BJ (cell line): ENCODE measurements at regions not wholly inside any gene's neighbourhood (a gene's known extent, or its start where the extent isn't known, plus 50 kb on each side); places are given as distances from the start of the nearest gene placed in this dataset.

Experiments
- CTCF ChIA-PET: fragments of 350-600 bp; formaldehyde crosslinking; extraction: SDS; loops from one replicate; lab custom pipeline; 2021; ENCODE audit warnings: antibody characterized with exemption, inconsistent platforms; lab: Yijun Ruan, JAX
- POLR2A ChIA-PET: fragments of 300-600 bp; sonication (Branson Sonifier 250); formaldehyde crosslinking; extraction: SDS; loops from one replicate; lab custom pipeline; 2021; ENCODE audit warnings: antibody characterized with exemption; lab: Charles Lee
- DNase-seq: peaks from one replicate; pipeline ENCODE4 v3.0.0-alpha.2; 2011; ENCODE audit warnings: low read depth
- H3K27me3 ChIP-seq: 2 replicates; pipeline ENCODE4 v1.6.0; 2011; ENCODE audit warnings: low read length; ENCODE audit not compliant: control insufficient read depth, insufficient read depth
- H3K36me3 ChIP-seq: 2 replicates; pipeline ENCODE4 v1.5.1; 2011; ENCODE audit warnings: low read length; ENCODE audit not compliant: control insufficient read depth, insufficient read depth
- H3K4me3 ChIP-seq: 2 replicates; pipeline ENCODE4 v1.5.1; 2011; ENCODE audit warnings: low read depth, mild to moderate bottlenecking, control low read depth, low read length
- TF ChIP-seq, protein P1 (sequence below): IDR thresholded peaks from 2 replicates; pipeline ENCODE4 v1.5.1; 2011; ENCODE audit warnings: low read depth, mild to moderate bottlenecking, control low read depth, inconsistent platforms, low read length, moderate library complexity; ENCODE audit not compliant: insufficient read depth

- ChIA-PET CTCF (interaction anchor here (1.1 kb wide), 1 partner anchor 22 kb away, joined by 3 read pairs; no protein-coding TSS in a partner anchor), POLR2A (no interaction called here)
- TF ChIP-seq, protein P1, sequence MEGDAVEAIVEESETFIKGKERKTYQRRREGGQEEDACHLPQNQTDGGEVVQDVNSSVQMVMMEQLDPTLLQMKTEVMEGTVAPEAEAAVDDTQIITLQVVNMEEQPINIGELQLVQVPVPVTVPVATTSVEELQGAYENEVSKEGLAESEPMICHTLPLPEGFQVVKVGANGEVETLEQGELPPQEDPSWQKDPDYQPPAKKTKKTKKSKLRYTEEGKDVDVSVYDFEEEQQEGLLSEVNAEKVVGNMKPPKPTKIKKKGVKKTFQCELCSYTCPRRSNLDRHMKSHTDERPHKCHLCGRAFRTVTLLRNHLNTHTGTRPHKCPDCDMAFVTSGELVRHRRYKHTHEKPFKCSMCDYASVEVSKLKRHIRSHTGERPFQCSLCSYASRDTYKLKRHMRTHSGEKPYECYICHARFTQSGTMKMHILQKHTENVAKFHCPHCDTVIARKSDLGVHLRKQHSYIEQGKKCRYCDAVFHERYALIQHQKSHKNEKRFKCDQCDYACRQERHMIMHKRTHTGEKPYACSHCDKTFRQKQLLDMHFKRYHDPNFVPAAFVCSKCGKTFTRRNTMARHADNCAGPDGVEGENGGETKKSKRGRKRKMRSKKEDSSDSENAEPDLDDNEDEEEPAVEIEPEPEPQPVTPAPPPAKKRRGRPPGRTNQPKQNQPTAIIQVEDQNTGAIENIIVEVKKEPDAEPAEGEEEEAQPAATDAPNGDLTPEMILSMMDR, result no peak
- H3K27me3 ChIP-seq, result no peaks in the 10 kb centered on the region
- DNase-seq, result no peak
- no peaks in the 10 kb centered on the region for H3K36me3 ChIP-seq
- no peak overlapping the region for H3K4me3 ChIP-seq
Observed at GRCh38 chr2:204282525-204282924, 262.8 kb upstream of the PARD3B start.

- Histone ChIP-seq H3K4me3 (no peak overlapping the region), H3K27me3 (peaks cover 4% of the 10 kb centered on the region; the same call in 1 of the 2 replicates), H3K36me3 (no peaks in the 10 kb centered on the region)
- no peak for DNase-seq
- ChIA-PET CTCF (interaction anchor here (1.0 kb wide), 1 partner anchor 14 kb away, joined by 5 read pairs; no protein-coding TSS in a partner anchor), POLR2A (no interaction called here)
- TF ChIP-seq, protein P1, result no peak
Observed at GRCh38 chr2:204289066-204289465, 256.2 kb upstream of the PARD3B start.

DNA sequence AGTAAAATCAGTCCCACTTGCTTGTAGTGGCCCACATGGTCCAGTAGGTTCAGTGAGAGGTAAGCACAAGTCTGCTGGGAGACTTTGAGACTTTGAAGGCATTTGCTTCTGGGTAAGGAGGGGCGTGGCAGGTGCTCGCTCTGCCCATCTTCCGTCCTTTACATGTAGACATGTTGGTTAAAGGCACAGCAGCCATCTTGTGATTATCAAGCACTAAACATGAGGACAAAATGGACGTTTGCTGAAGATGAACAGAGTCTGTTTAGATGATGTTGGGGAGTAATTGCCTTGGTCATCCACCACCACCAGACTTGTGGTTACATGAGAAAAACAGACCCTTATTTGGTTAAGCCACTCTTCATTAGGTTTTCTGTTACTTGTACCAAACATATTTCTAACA is 252.8 kb upstream of the PARD3B start:
- Histone ChIP-seq H3K36me3 (no peaks in the 10 kb centered on the region), H3K4me3 (no peak overlapping the region), H3K27me3 (peaks cover 4% of the 10 kb centered on the region; the same call in 1 of the 2 replicates)
- TF ChIP-seq, protein P1, result no peak
- no peak for DNase-seq
- ChIA-PET CTCF (no interaction called here), POLR2A (no interaction called here)

DNA sequence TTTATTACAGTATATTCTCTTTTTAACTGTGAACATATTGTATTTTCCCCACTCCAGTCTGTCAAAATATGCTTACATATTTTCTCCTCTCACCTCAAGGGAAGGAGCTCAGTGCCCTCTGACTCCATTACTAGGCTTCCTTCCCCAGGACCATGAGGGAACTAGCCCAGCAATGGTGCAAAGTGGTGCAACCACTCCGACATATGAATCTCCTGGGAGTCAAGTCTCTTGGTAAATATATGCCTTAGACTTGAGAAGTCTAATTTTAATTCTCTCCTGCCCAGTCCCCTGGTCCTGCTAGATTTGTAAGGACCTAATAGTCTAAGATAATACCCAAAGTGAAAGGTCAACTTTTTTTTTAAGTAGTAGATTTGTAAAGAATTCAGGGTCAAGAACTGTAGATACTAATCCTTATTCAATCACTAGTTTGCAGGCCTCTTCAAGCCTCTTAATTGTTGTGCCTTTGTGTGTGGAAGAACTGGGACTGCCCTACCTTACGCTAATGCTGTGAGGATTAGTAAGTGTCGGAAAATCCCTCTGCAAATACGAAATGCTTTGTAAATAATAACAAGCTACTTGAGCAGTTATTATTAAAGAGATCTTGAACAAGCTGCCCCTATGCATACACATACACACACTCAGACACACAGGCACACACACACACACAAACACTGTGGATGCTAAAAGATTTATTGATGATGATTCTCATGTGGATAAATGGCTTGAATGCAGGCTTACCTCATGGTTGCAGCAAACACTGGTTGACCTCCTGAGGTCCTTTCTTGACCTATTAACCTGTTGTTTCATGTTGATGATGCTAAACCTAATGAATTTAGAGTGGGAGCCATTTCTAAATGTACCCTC is 251.2 kb upstream of the PARD3B start:
- no peaks in the 10 kb centered on the region for H3K36me3 ChIP-seq
- POLR2A ChIA-PET, result no interaction called here
- no peak for DNase-seq
- no peak overlapping the region for H3K4me3 ChIP-seq
- TF ChIP-seq, protein P1, result no peak
- H3K27me3 ChIP-seq, result peaks cover 3% of the 10 kb centered on the region; the same call in 1 of the 2 replicates
- CTCF ChIA-PET, result no interaction called here

DNA sequence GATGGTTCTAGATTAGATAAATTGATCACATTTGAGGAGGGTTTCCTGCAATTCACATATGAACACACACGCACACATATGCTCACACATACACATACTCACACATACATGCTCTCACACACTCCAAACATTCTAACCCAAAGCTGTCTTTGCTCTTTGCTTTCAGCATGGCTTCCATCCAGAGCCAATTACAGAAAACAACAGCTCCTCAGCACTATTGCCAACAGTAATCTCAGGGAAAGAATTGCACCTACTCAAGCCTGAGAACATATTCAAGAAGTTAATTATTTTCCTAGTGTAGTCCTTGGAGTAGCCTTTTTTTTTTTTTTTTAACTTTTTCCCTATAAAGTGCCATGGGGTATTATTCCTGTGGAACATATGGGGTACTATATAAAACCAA is 246.9 kb upstream of the PARD3B start:
- Histone ChIP-seq H3K4me3 (no peak overlapping the region), H3K27me3 (no peaks in the 10 kb centered on the region), H3K36me3 (no peaks in the 10 kb centered on the region)
- no peak for DNase-seq
- ChIA-PET POLR2A (no interaction called here), CTCF (interaction anchor here (0.7 kb wide), 1 partner anchor 954 kb away, joined by 3 read pairs; no protein-coding TSS in a partner anchor)
- TF ChIP-seq, protein P1, result no peak
